MCF 10A (cell line): ENCODE measurements at regions not wholly inside any gene's neighbourhood (a gene's known extent, or its start where the extent isn't known, plus 50 kb on each side); places are given as distances from the start of the nearest gene placed in this dataset.

Source experiments
- BruUV-seq: library from RNA; stranded (reverse); fragments of 400-500 nt; replicated peaks from 2 replicates; lab custom pipeline; 2021; lab: Mats Ljungman, UMichigan
- CTCF ChIA-PET: fragments of 300-600 bp; sonication (Branson Sonifier 250); formaldehyde crosslinking; extraction: SDS; loops from one replicate; lab custom pipeline; 2021; ENCODE audit warnings: antibody characterized with exemption, inconsistent platforms; lab: Yijun Ruan, JAX
- POLR2A ChIA-PET: fragments of 300-600, 350-650 bp; sonication (Branson Sonifier 250); formaldehyde crosslinking; extraction: SDS; loops from one replicate; lab custom pipeline; 2020; ENCODE audit warnings: antibody characterized with exemption, inconsistent platforms; lab: Yijun Ruan, JAX
- DNase-seq: peaks from one replicate; pipeline ENCODE4 v3.0.0-alpha.2; 2018; ENCODE audit not compliant: unreplicated experiment
- H3K27ac Mint-ChIP-seq: one replicate; pipeline ENCODE4 v1.8.0; 2022; ENCODE audit warnings: mild to moderate bottlenecking, low read depth, mixed read lengths; ENCODE audit not compliant: unreplicated experiment
- H3K27me3 Mint-ChIP-seq: one replicate; pipeline ENCODE4 v1.8.0; 2022; ENCODE audit warnings: mixed read lengths; ENCODE audit not compliant: insufficient read depth, unreplicated experiment
- H3K36me3 Mint-ChIP-seq: one replicate; pipeline ENCODE4 v1.8.0; 2022; ENCODE audit warnings: mild to moderate bottlenecking, moderate library complexity, mixed read lengths; ENCODE audit not compliant: insufficient read depth, unreplicated experiment
- H3K4me1 Mint-ChIP-seq: one replicate; pipeline ENCODE4 v1.8.0; 2022; ENCODE audit warnings: mixed read lengths; ENCODE audit not compliant: insufficient read depth, unreplicated experiment
- H3K4me3 Mint-ChIP-seq: one replicate; pipeline ENCODE4 v1.8.0; 2022; ENCODE audit warnings: mild to moderate bottlenecking, moderate library complexity, mixed read lengths; ENCODE audit not compliant: unreplicated experiment
- H3K9me3 Mint-ChIP-seq: one replicate; pipeline ENCODE4 v1.8.0; 2022; ENCODE audit warnings: mixed read lengths; ENCODE audit not compliant: unreplicated experiment
- intact Hi-C: fragments of 100-400 bp; cut with micrococcal nuclease; formaldehyde crosslinking; loops from 2 replicates; pipeline ENCODE4 v1.14.1; 2022
- TF ChIP-seq, protein P1 (sequence below): fragments of 200-600 bp; IDR thresholded peaks from one replicate; pipeline ENCODE4 v1.8.0; 2022; ENCODE audit warnings: antibody characterized with exemption, mild to moderate bottlenecking; ENCODE audit not compliant: unreplicated experiment

DNA sequence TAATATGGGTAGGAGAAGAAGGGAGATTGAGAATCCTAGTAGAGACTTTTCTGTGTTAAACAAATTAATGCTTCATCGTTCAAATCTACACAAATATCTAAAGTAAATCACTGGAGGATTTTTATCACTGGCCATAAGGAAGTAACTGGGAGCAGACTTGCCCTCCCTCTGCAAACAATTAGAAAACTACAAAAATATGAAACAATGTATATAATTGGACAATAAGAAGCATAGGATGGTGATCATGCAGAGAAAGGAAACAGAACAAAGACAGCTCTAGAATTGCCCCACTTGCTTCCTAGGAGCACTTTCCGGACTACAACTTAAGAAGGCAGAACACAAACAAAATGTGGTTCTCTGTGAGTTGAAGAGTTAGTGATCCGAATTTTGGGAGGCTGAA lies 452.7 kb upstream of the KLHL29 start:
- no peak overlapping the region for H3K27ac Mint-ChIP-seq
- intact Hi-C loops, result no loop called here
- peaks cover 41% of the 10 kb centered on the region for H3K27me3 Mint-ChIP-seq
- H3K4me3 Mint-ChIP-seq, result no peak overlapping the region
- TF ChIP-seq, protein P1, sequence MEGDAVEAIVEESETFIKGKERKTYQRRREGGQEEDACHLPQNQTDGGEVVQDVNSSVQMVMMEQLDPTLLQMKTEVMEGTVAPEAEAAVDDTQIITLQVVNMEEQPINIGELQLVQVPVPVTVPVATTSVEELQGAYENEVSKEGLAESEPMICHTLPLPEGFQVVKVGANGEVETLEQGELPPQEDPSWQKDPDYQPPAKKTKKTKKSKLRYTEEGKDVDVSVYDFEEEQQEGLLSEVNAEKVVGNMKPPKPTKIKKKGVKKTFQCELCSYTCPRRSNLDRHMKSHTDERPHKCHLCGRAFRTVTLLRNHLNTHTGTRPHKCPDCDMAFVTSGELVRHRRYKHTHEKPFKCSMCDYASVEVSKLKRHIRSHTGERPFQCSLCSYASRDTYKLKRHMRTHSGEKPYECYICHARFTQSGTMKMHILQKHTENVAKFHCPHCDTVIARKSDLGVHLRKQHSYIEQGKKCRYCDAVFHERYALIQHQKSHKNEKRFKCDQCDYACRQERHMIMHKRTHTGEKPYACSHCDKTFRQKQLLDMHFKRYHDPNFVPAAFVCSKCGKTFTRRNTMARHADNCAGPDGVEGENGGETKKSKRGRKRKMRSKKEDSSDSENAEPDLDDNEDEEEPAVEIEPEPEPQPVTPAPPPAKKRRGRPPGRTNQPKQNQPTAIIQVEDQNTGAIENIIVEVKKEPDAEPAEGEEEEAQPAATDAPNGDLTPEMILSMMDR, result no peak
- ChIA-PET POLR2A (no interaction called here), CTCF (interaction anchor here (0.6 kb wide), 2 partner anchors 30 to 1001 kb away, joined by 3 to 4 read pairs; no protein-coding TSS in a partner anchor)
- no peaks in the 10 kb centered on the region for H3K9me3 Mint-ChIP-seq
- no peaks in the 10 kb centered on the region for H3K36me3 Mint-ChIP-seq
- no peaks in the 10 kb centered on the region for H3K4me1 Mint-ChIP-seq
- no peak for DNase-seq
- BruUV-seq, result no TSS peak

GRCh38 chr2:22934747-22935146 lies 450.2 kb upstream of the KLHL29 start:
- no peaks in the 10 kb centered on the region for H3K9me3 Mint-ChIP-seq
- ChIA-PET POLR2A (no interaction called here), CTCF (interaction anchor here (0.7 kb wide), 2 partner anchors 216 to 703 kb away, joined by 3 to 4 read pairs; no protein-coding TSS in a partner anchor)
- H3K4me1 Mint-ChIP-seq, result no peaks in the 10 kb centered on the region
- no peak overlapping the region for H3K4me3 Mint-ChIP-seq
- no peaks in the 10 kb centered on the region for H3K36me3 Mint-ChIP-seq
- intact Hi-C loops, result no loop called here
- DNase-seq, result no peak
- no TSS peak for BruUV-seq
- peaks cover 41% of the 10 kb centered on the region for H3K27me3 Mint-ChIP-seq
- no peak overlapping the region for H3K27ac Mint-ChIP-seq
- TF ChIP-seq, protein P1, result no peak

GRCh38 chr2:22942441-22942840 lies 442.5 kb upstream of the KLHL29 start:
- H3K9me3 Mint-ChIP-seq, result no peaks in the 10 kb centered on the region
- intact Hi-C loops, result no loop called here
- no TSS peak for BruUV-seq

DNA sequence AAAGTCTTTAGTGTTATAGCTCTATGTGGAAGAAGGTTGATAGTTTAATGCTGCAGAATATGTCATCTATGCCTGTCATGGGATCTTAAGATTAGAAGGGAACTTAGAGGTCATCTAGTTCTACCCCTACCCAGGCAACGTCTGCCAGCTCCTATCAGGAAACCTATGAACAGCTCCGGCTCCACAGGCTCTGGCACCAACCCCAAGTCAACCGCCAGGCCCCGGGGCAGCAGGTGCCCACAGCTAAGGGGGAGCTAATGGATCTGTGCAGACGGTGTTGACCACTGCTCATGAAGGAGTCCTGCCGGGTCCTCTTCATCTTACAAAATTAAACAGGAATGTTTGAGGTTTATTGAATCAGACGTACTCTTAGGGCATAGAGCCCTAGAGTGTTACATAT lies 440.8 kb upstream of the KLHL29 start:
- intact Hi-C loops, result no loop called here
- no peaks in the 10 kb centered on the region for H3K4me1 Mint-ChIP-seq
- DNase-seq, result no peak
- POLR2A ChIA-PET, result no interaction called here
- BruUV-seq, result no TSS peak
- no peaks in the 10 kb centered on the region for H3K27me3 Mint-ChIP-seq
- no peak overlapping the region for H3K27ac Mint-ChIP-seq
- H3K4me3 Mint-ChIP-seq, result no peak overlapping the region
- TF ChIP-seq, protein P1, result no peak
- CTCF ChIA-PET, result no interaction called here
- H3K36me3 Mint-ChIP-seq, result no peaks in the 10 kb centered on the region
- H3K9me3 Mint-ChIP-seq, result no peaks in the 10 kb centered on the region

More at GRCh38 chr2:22942441-22942840, 442.5 kb upstream of the KLHL29 start:
- CTCF ChIA-PET, result interaction anchor here (1.1 kb wide), 1 partner anchor 819 kb away, joined by 3 read pairs; no protein-coding TSS in a partner anchor
- H3K27ac Mint-ChIP-seq, result no peak overlapping the region
- POLR2A ChIA-PET, result no interaction called here
- H3K4me3 Mint-ChIP-seq, result no peak overlapping the region
- no peaks in the 10 kb centered on the region for H3K36me3 Mint-ChIP-seq
- no peak for DNase-seq
- H3K4me1 Mint-ChIP-seq, result no peaks in the 10 kb centered on the region
- TF ChIP-seq, protein P1, result no peak
- no peaks in the 10 kb centered on the region for H3K27me3 Mint-ChIP-seq
